Bronchial epithelial cell (primary cell): ENCODE measurements at regions not wholly inside any gene's neighbourhood (a gene's known extent, or its start where the extent isn't known, plus 50 kb on each side); places are given as distances from the start of the nearest gene placed in this dataset.
"Not testable (repeated sequence)": the region's sequence is repeated elsewhere in the genome, so short reads cannot be mapped to it uniquely, and the experiment has no call there.

Experiments used
- DNase-seq: peaks from one replicate; pipeline ENCODE4 v3.0.0-alpha.2; 2010; ENCODE audit warnings: low read depth
- FAIRE-seq: peaks from 2 replicates; lab custom pipeline; 2011; peaks lifted over from hg19 to GRCh38; lab: Jason Lieb, UNC
- H3K27me3 ChIP-seq: 2 replicates; pipeline ENCODE4 v1.5.1; 2011; ENCODE audit warnings: low read length; ENCODE audit not compliant: control insufficient read depth, insufficient read depth
- H3K36me3 ChIP-seq: 2 replicates; pipeline ENCODE4 v1.5.1; 2011; ENCODE audit warnings: low read length; ENCODE audit not compliant: control insufficient read depth, insufficient read depth
- H3K4me3 ChIP-seq: 2 replicates; pipeline ENCODE4 v1.5.1; 2011; ENCODE audit warnings: mild to moderate bottlenecking, low read depth, low read length, control low read depth
- CTCF ChIP-seq: IDR thresholded peaks from 2 replicates; pipeline ENCODE4 v1.5.1; 2011; ENCODE audit warnings: mild to moderate bottlenecking, moderate library complexity, low read length, control low read depth, inconsistent platforms; ENCODE audit not compliant: insufficient read depth, severe bottlenecking

- FAIRE-seq (no peak), DNase-seq (peak; percentile 93)
- H3K36me3 ChIP-seq: no peaks in the 10 kb centered on the region
- TF ChIP-seq CTCF: no peak
- no peak overlapping the region for H3K4me3 ChIP-seq
- no peaks in the 10 kb centered on the region for H3K27me3 ChIP-seq
Observed at GRCh38 chr18:29840089-29840488, 1202.5 kb downstream of the DSC3 start.

GRCh38 chr18:29838961-29839360 lies 1203.6 kb downstream of the DSC3 start:
- H3K4me3 ChIP-seq, DNase-seq, H3K27me3 ChIP-seq, FAIRE-seq, H3K36me3 ChIP-seq: not testable (repeated sequence)

- Histone ChIP-seq H3K4me3 (no peak overlapping the region), H3K27me3 (no peaks in the 10 kb centered on the region), H3K36me3 (no peaks in the 10 kb centered on the region)
- no peak for DNase-seq
- FAIRE-seq: no peak
- no peak for TF ChIP-seq CTCF
Observed at GRCh38 chr18:29838556-29838955, 1204.0 kb downstream of the DSC3 start.

GRCh38 chr18:29823671-29824070 lies 1218.9 kb downstream of the DSC3 start:
- Histone ChIP-seq H3K36me3 (no peaks in the 10 kb centered on the region), H3K27me3 (no peaks in the 10 kb centered on the region), H3K4me3 (no peak overlapping the region)
- DNase-seq (peak; percentile 63), FAIRE-seq (no peak)
- no peak for TF ChIP-seq CTCF

GRCh38 chr18:29821544-29821943 lies 1221.0 kb downstream of the DSC3 start:
- TF ChIP-seq CTCF: no peak
- FAIRE-seq: no peak

GRCh38 chr18:29811519-29811918 lies 1231.0 kb downstream of the DSC3 start:
- FAIRE-seq: peak; percentile 88
- Histone ChIP-seq H3K27me3 (no peaks in the 10 kb centered on the region), H3K4me3 (no peak overlapping the region), H3K36me3 (no peaks in the 10 kb centered on the region)
- TF ChIP-seq CTCF: no peak
- no peak for DNase-seq

More at GRCh38 chr18:29821544-29821943, 1221.0 kb downstream of the DSC3 start:
- no peak for DNase-seq
- Histone ChIP-seq H3K27me3 (no peaks in the 10 kb centered on the region), H3K4me3 (no peak overlapping the region), H3K36me3 (no peaks in the 10 kb centered on the region)
